ENCODE measurements at regions not wholly inside any gene's neighbourhood (a gene's known extent, or its start where the extent isn't known, plus 50 kb on each side); places are given as distances from the start of the nearest gene placed in this dataset.

DNA sequence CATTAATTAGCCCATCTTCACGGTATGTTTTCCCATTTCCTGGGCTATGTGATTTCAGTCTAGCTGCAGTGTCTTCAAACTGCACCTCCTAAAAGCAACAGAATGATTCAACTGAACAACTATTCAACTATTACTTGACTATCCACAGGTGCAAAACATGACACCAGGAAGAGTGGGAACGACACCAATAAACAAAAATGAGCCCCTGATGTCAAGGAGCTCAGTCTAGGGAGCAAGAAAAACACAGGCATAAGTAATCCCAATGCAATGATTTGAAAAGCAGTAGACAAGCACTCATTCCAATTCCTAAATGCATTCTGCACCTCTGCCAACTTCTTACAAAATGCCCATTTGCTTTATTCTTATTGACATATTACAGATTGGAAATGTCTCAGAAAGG is 285.6 kb downstream of the ETS1 start:
- TF ChIP-seq ZNF274 (IDR thresholded peaks at IDR 0.05; ENCODE audit: low read depth, low read length) (no peak), YY1 (IDR thresholded peaks at IDR 0.05; ENCODE audit: insufficient read depth, insufficient read length) (no peak)
